ENCODE measurements at regions not wholly inside any gene's neighbourhood (a gene's known extent, or its start where the extent isn't known, plus 50 kb on each side); places are given as distances from the start of the nearest gene placed in this dataset.

DNA sequence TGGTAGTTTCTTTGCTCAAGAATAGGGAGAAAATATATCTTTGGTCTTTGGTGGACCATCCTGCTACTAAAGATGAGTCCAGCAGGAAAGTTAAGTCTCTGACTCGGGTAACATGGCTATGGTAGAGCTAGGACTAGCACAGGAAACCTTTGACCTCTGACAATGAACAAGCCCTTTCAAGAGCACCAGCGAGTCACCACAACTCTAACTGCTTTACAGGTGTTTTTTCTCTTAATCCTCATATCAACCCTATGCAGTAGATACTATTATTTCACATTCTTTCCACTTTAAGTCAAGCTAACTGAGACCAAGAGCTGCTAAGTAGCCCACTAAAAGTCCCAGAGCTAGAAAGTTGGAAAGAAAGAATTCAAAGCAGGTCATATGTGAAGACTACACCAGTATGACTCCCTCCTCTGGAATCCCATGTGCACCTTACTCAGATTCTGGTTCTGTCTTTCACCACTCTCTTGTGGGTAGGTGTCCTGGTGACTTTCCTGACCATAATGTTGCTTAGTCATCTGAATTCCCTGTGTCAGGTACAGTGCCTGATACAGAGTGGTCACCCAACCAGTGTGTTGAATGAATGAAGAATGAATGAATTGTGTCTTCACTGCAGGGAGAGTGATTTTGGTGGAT is 53.8 kb upstream of the ME3 start:
- DNase-seq = no peak

DNA sequence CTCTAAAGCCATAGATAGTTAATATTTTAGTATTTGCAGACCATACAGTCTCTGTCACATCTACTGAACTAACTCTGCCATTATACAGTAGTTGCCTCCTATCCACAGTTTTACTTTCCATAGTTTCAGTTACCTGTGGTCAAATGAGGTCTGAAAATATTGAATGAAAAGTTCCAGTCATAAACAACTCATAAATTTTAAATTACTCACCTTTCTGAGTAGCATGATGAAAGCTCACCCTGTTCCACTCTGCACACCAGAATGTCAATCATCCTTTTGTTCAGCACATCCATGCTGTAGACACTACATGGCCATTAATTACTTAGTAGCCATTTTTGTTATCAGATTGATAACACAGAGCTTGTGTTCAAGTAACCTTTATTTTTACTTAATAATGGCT is 51.7 kb upstream of the ME3 start:
- DNase-seq = no peak

DNA sequence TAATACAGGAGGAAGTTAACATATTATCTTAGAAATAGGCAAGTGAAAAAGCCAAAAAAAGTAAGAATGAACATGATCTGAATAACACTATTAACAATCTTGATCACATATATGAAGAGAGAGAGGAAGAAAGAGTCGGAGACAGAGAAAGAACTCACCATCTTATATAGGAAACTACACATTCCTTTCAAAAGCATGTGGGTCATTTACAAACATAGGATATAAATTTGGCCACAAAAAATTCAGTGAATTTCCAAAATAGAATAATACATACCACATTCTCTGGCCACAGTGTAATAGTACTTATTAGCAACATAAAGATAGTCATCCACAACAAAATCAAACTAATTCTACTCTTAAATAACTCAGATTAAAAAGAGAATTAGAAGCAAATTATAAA is 50.9 kb upstream of the ME3 start:
- DNase-seq = no peak

DNA sequence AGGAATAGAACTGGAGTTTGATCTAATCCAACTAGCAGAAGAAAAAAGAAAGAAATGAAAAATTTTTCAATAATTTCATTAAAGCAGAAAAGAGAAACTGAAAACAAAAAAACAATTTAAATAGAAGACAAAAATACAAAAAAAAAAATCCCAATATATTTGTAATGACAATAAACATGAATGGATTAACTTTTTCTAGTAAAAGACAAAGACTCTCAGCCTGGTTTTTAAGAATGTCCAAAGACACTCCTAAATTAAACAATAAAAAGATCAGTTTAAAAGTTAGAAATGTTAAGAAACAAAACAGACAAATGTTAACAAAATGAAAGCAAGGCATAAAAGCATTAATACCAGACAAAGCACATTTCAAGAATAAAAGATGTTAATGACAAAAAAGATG is 50.3 kb upstream of the ME3 start:
- no peak for DNase-seq

Data from activated CD4-positive, alpha-beta T cell treated with anti-CD3 and anti-CD28 coated beads, Interleukin-2, amount 50 U/mL, for 16 hours (primary cell).